ENCODE measurements at regions not wholly inside any gene's neighbourhood (a gene's known extent, or its start where the extent isn't known, plus 50 kb on each side); places are given as distances from the start of the nearest gene placed in this dataset.

- TF ChIP-seq POLR2AphosphoS5 (IDR thresholded peaks at IDR 0.05; ENCODE audit: low read depth, low read length) (no peak), FOXP2 (optimal IDR thresholded peaks at IDR 0.05; ENCODE audit: borderline replicate concordance, extremely low read depth, extremely low read length, insufficient read depth) (no peak), TAF1 (IDR thresholded peaks at IDR 0.05; ENCODE audit: borderline replicate concordance, insufficient read depth, low read length) (no peak)
Observed at GRCh38 chr15:36331531-36332275, 247.7 kb upstream of the CDIN1 start.
